ENCODE measurements at regions not wholly inside any gene's neighbourhood (a gene's known extent, or its start where the extent isn't known, plus 50 kb on each side); places are given as distances from the start of the nearest gene placed in this dataset.
"Not testable (repeated sequence)": the region's sequence is repeated elsewhere in the genome, so short reads cannot be mapped to it uniquely, and the experiment has no call there.

DNA sequence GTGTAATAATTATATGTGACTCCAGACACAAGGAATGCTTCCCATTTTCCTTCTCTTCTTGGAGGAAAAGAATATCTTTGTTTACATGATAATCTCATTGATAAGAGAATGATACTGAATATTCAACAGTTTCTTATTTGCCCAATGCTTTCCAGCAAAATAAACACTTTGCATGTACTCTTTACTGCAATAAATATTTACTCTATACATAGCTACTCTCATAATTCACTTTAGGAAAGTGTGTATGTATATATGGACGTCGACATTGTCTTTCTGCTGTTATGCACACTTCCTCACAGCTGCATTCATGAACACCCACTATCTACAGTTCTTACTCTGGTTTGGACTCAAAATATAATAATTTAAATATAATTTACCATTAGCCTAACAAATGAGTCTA, 617.4 kb upstream of the CDH10 start:
- TF ChIP-seq, protein P1, sequence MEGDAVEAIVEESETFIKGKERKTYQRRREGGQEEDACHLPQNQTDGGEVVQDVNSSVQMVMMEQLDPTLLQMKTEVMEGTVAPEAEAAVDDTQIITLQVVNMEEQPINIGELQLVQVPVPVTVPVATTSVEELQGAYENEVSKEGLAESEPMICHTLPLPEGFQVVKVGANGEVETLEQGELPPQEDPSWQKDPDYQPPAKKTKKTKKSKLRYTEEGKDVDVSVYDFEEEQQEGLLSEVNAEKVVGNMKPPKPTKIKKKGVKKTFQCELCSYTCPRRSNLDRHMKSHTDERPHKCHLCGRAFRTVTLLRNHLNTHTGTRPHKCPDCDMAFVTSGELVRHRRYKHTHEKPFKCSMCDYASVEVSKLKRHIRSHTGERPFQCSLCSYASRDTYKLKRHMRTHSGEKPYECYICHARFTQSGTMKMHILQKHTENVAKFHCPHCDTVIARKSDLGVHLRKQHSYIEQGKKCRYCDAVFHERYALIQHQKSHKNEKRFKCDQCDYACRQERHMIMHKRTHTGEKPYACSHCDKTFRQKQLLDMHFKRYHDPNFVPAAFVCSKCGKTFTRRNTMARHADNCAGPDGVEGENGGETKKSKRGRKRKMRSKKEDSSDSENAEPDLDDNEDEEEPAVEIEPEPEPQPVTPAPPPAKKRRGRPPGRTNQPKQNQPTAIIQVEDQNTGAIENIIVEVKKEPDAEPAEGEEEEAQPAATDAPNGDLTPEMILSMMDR (IDR thresholded peaks at IDR 0.05; ENCODE audit: insufficient read depth, low read length) = no peak
- TF ChIP-seq SPI1 (IDR thresholded peaks at IDR 0.05; ENCODE audit: borderline replicate concordance, low read depth) (no peak), POLR2AphosphoS5 (IDR thresholded peaks at IDR 0.05; ENCODE audit: low read depth) (no peak), GABPA (IDR thresholded peaks at IDR 0.05; ENCODE audit: low read depth) (no peak)
- TF ChIP-seq, protein P2, sequence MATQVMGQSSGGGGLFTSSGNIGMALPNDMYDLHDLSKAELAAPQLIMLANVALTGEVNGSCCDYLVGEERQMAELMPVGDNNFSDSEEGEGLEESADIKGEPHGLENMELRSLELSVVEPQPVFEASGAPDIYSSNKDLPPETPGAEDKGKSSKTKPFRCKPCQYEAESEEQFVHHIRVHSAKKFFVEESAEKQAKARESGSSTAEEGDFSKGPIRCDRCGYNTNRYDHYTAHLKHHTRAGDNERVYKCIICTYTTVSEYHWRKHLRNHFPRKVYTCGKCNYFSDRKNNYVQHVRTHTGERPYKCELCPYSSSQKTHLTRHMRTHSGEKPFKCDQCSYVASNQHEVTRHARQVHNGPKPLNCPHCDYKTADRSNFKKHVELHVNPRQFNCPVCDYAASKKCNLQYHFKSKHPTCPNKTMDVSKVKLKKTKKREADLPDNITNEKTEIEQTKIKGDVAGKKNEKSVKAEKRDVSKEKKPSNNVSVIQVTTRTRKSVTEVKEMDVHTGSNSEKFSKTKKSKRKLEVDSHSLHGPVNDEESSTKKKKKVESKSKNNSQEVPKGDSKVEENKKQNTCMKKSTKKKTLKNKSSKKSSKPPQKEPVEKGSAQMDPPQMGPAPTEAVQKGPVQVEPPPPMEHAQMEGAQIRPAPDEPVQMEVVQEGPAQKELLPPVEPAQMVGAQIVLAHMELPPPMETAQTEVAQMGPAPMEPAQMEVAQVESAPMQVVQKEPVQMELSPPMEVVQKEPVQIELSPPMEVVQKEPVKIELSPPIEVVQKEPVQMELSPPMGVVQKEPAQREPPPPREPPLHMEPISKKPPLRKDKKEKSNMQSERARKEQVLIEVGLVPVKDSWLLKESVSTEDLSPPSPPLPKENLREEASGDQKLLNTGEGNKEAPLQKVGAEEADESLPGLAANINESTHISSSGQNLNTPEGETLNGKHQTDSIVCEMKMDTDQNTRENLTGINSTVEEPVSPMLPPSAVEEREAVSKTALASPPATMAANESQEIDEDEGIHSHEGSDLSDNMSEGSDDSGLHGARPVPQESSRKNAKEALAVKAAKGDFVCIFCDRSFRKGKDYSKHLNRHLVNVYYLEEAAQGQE (IDR thresholded peaks at IDR 0.05; ENCODE audit: insufficient replicate concordance, low read depth) = no peak
- H3K4me3 ChIP-seq (replicated peaks; ENCODE audit: insufficient read depth, low read length) = no peak overlapping the region
- no peaks in the 10 kb centered on the region for H3K27me3 ChIP-seq (ENCODE audit: insufficient read depth, poor library complexity, severe bottlenecking)
- H3K27ac ChIP-seq (replicated peaks) = no peak overlapping the region
- DNase-seq (ENCODE audit: low read depth in 1 of 2, low spot score in 1 of 2) = no peak

DNA sequence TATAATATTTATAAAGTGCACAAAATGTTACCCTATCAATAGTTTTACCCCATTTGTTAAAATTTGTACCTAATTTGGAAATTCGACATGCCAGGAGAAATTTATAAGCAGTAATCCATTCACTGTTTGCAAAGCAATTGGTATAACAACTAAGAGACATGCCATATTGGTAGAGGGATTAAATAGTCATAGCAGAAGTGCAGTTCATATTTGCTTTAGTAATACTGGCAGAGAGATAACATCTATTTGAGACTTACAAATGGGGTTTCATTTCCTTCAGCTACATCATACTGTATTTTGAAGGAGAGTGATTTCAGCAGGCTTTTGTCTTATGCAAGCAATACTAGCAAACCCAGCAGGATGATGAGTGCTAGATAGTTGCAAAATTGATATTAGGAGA, 610.4 kb upstream of the CDH10 start:
- TF ChIP-seq, protein P1 (IDR thresholded peaks at IDR 0.05; ENCODE audit: insufficient read depth, low read length) = no peak
- TF ChIP-seq GABPA (IDR thresholded peaks at IDR 0.05; ENCODE audit: low read depth) = no peak
- DNase-seq (ENCODE audit: low read depth in 1 of 2, low spot score in 1 of 2) = no peak
- no peak overlapping the region for H3K27ac ChIP-seq (replicated peaks)
- no peaks in the 10 kb centered on the region for H3K27me3 ChIP-seq (ENCODE audit: insufficient read depth, poor library complexity, severe bottlenecking)
- no peak overlapping the region for H3K4me3 ChIP-seq (replicated peaks; ENCODE audit: insufficient read depth, low read length)

DNA sequence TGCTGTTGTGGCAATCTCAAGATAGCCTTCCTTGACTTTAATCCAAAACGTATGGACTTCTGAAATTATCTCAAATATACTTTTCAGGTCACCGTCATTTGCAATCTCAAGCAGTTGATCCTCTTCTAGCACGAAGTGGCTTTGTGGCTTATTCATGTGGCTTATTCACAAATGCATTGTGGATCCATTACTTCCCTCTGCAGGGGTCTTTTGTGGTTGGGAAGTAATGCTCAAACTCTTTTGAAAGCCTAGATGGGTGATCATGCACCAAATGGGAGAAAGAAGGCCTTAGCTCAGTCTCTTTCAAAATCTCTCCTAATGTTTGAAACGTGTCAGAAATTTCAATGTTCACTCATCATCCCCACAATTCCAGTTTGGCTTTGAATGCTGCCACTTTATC, 597.2 kb upstream of the CDH10 start:
- no peak for DNase-seq (ENCODE audit: low read depth in 1 of 2, low spot score in 1 of 2)
- no peaks in the 10 kb centered on the region for H3K27me3 ChIP-seq (ENCODE audit: insufficient read depth, poor library complexity, severe bottlenecking)
- H3K4me3 ChIP-seq (replicated peaks; ENCODE audit: insufficient read depth, low read length) = no peak overlapping the region
- no peak for TF ChIP-seq SPI1 (IDR thresholded peaks at IDR 0.05; ENCODE audit: borderline replicate concordance, low read depth)
- TF ChIP-seq POLR2AphosphoS5 (IDR thresholded peaks at IDR 0.05; ENCODE audit: low read depth) = no peak
- TF ChIP-seq, protein P2 (IDR thresholded peaks at IDR 0.05; ENCODE audit: insufficient replicate concordance, low read depth) = no peak
- no peak for TF ChIP-seq GABPA (IDR thresholded peaks at IDR 0.05; ENCODE audit: low read depth)
- TF ChIP-seq, protein P1 (IDR thresholded peaks at IDR 0.05; ENCODE audit: insufficient read depth, low read length) = no peak
- no peak overlapping the region for H3K27ac ChIP-seq (replicated peaks)

DNA sequence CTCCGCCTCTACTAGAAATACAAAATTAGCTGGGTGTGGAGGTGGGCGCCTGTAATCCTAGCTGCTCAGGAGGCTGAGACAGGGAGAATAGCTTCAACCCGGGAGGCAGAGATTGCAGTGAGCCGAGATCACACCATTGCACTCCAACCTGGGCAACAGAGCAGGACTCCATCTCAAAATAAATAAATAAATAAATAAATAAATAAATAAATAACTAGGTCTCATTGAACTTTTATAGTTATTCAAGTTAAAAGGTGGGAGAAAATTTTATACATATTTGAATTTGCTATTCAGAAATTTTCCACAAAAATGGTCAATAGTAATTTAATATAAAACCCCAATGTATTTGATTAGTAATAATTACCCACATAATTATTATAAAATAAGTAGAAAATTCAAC, 593.9 kb upstream of the CDH10 start:
- not testable (repeated sequence) for H3K27me3 ChIP-seq (ENCODE audit: insufficient read depth, poor library complexity, severe bottlenecking); H3K27ac ChIP-seq (replicated peaks); H3K4me3 ChIP-seq (replicated peaks; ENCODE audit: insufficient read depth, low read length); DNase-seq (ENCODE audit: low read depth in 1 of 2, low spot score in 1 of 2)

Measured in HL-60 (cell line).